ENCODE measurements at regions not wholly inside any gene's neighbourhood (a gene's known extent, or its start where the extent isn't known, plus 50 kb on each side); places are given as distances from the start of the nearest gene placed in this dataset.
"Not testable (repeated sequence)": the region's sequence is repeated elsewhere in the genome, so short reads cannot be mapped to it uniquely, and the experiment has no call there.

- no peak overlapping the region for H3K4me3 ChIP-seq (ENCODE audit: low read length)
- H4K20me1 ChIP-seq (ENCODE audit: insufficient read depth, low read length), result no peaks in the 10 kb centered on the region
- no peak overlapping the region for H3K4me2 ChIP-seq (ENCODE audit: low read length)
- no peak overlapping the region for H2AFZ ChIP-seq (ENCODE audit: low read depth, low read length)
- no peaks in the 10 kb centered on the region for H3K36me3 ChIP-seq (replicated peaks; ENCODE audit: low read depth, low read length)
- H3K27ac ChIP-seq (ENCODE audit: low read length), result no peak overlapping the region
- no peaks in the 10 kb centered on the region for H3K4me1 ChIP-seq (ENCODE audit: low read length)
- no peak overlapping the region for H3K9ac ChIP-seq (ENCODE audit: low read length)
- no peaks in the 10 kb centered on the region for H3K9me3 ChIP-seq (ENCODE audit: insufficient read depth, low read length)
- H3K79me2 ChIP-seq (ENCODE audit: low read length), result no peaks in the 10 kb centered on the region
- H3K27me3 ChIP-seq (ENCODE audit: low read depth, low read length), result no peaks in the 10 kb centered on the region
- TF ChIP-seq CTCF (IDR thresholded peaks at IDR 0.05; ENCODE audit: low read depth, low read length), result no peak
- TF ChIP-seq EZH2phosphoT487 (IDR thresholded peaks at IDR 0.05; ENCODE audit: low read depth), result no peak
These were observed 452.0 kb downstream of the JRKL start for GRCh38 chr11:96841792-96842191.

- H3K9me3 ChIP-seq (ENCODE audit: insufficient read depth, low read length), result no peaks in the 10 kb centered on the region
- H3K79me2 ChIP-seq (ENCODE audit: low read length), result no peaks in the 10 kb centered on the region
These were observed 452.9 kb downstream of the JRKL start for GRCh38 chr11:96842731-96843130.

GRCh38 chr11:96854425-96854824, 464.6 kb downstream of the JRKL start:
- Histone ChIP-seq H3K4me3 (ENCODE audit: low read length) (no peak overlapping the region), H3K36me3 (replicated peaks; ENCODE audit: low read depth, low read length) (no peaks in the 10 kb centered on the region), H3K9me3 (ENCODE audit: insufficient read depth, low read length) (no peaks in the 10 kb centered on the region), H3K27me3 (ENCODE audit: low read depth, low read length) (no peaks in the 10 kb centered on the region), H3K9ac (ENCODE audit: low read length) (no peak overlapping the region), H3K79me2 (ENCODE audit: low read length) (no peaks in the 10 kb centered on the region), H3K4me1 (ENCODE audit: low read length) (no peaks in the 10 kb centered on the region), H2AFZ (ENCODE audit: low read depth, low read length) (no peak overlapping the region), H4K20me1 (ENCODE audit: insufficient read depth, low read length) (no peaks in the 10 kb centered on the region), H3K27ac (ENCODE audit: low read length) (no peak overlapping the region), H3K4me2 (ENCODE audit: low read length) (no peak overlapping the region)
- TF ChIP-seq CTCF (IDR thresholded peaks at IDR 0.05; ENCODE audit: low read depth, low read length) (no peak), EZH2phosphoT487 (IDR thresholded peaks at IDR 0.05; ENCODE audit: low read depth) (no peak)

More at GRCh38 chr11:96842731-96843130, 452.9 kb downstream of the JRKL start:
- no peaks in the 10 kb centered on the region for H3K4me1 ChIP-seq (ENCODE audit: low read length)
- no peak overlapping the region for H2AFZ ChIP-seq (ENCODE audit: low read depth, low read length)
- no peak overlapping the region for H3K4me2 ChIP-seq (ENCODE audit: low read length)
- H4K20me1 ChIP-seq (ENCODE audit: insufficient read depth, low read length), result no peaks in the 10 kb centered on the region
- H3K27ac ChIP-seq (ENCODE audit: low read length), result no peak overlapping the region
- no peaks in the 10 kb centered on the region for H3K27me3 ChIP-seq (ENCODE audit: low read depth, low read length)
- no peak overlapping the region for H3K4me3 ChIP-seq (ENCODE audit: low read length)
- TF ChIP-seq EZH2phosphoT487 (IDR thresholded peaks at IDR 0.05; ENCODE audit: low read depth) (no peak), CTCF (IDR thresholded peaks at IDR 0.05; ENCODE audit: low read depth, low read length) (no peak)
- H3K36me3 ChIP-seq (replicated peaks; ENCODE audit: low read depth, low read length), result no peaks in the 10 kb centered on the region
- no peak overlapping the region for H3K9ac ChIP-seq (ENCODE audit: low read length)

GRCh38 chr11:96861722-96862121, 471.9 kb downstream of the JRKL start:
- H3K79me2 ChIP-seq (ENCODE audit: low read length); H3K4me1 ChIP-seq (ENCODE audit: low read length); H4K20me1 ChIP-seq (ENCODE audit: insufficient read depth, low read length); H3K27me3 ChIP-seq (ENCODE audit: low read depth, low read length); H2AFZ ChIP-seq (ENCODE audit: low read depth, low read length); H3K9ac ChIP-seq (ENCODE audit: low read length); H3K4me3 ChIP-seq (ENCODE audit: low read length); H3K27ac ChIP-seq (ENCODE audit: low read length); H3K4me2 ChIP-seq (ENCODE audit: low read length); H3K36me3 ChIP-seq (replicated peaks; ENCODE audit: low read depth, low read length); H3K9me3 ChIP-seq (ENCODE audit: insufficient read depth, low read length): not testable (repeated sequence)

- no peaks in the 10 kb centered on the region for H3K9me3 ChIP-seq (ENCODE audit: insufficient read depth, low read length)
- H3K36me3 ChIP-seq (replicated peaks; ENCODE audit: low read depth, low read length), result no peaks in the 10 kb centered on the region
- no peaks in the 10 kb centered on the region for H3K27me3 ChIP-seq (ENCODE audit: low read depth, low read length)
- H3K27ac ChIP-seq (ENCODE audit: low read length), result no peak overlapping the region
- H3K4me3 ChIP-seq (ENCODE audit: low read length), result no peak overlapping the region
- no peak overlapping the region for H2AFZ ChIP-seq (ENCODE audit: low read depth, low read length)
- TF ChIP-seq EZH2phosphoT487 (IDR thresholded peaks at IDR 0.05; ENCODE audit: low read depth) (no peak), CTCF (IDR thresholded peaks at IDR 0.05; ENCODE audit: low read depth, low read length) (no peak)
- H3K9ac ChIP-seq (ENCODE audit: low read length), result no peak overlapping the region
- no peak overlapping the region for H3K4me2 ChIP-seq (ENCODE audit: low read length)
- H3K4me1 ChIP-seq (ENCODE audit: low read length), result no peaks in the 10 kb centered on the region
- no peaks in the 10 kb centered on the region for H4K20me1 ChIP-seq (ENCODE audit: insufficient read depth, low read length)
- H3K79me2 ChIP-seq (ENCODE audit: low read length), result no peaks in the 10 kb centered on the region
These were observed 473.7 kb downstream of the JRKL start for GRCh38 chr11:96863520-96863919.

Measured in OCI-LY3 (cell line).